ENCODE measurements at regions not wholly inside any gene's neighbourhood (a gene's known extent, or its start where the extent isn't known, plus 50 kb on each side); places are given as distances from the start of the nearest gene placed in this dataset.

DNA sequence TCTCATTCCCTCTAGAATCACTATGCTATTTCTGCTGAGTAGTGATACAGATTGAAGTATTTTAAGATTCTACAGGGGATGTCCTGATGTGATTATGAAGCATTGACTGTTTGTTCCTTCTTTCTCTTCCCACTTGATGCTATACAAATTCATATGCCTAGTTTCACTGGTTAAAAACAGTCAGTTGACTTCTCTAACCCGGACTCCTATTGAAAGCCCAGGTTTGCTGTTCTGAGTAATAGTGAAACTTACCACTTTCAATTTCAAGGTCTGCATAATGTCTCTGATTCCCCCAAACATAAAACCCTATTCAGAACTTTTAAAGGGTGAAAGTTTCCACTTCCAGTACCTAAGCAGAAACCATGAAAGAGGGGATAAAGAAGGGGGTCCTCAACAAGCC lies 117.7 kb upstream of the RPL10L start:
- CTCF ChIA-PET (ENCODE audit: partially characterized antibody): no interaction called here
- WGBS, 2 experiments (ENCODE audit: extremely low coverage in 1 of 2, insufficient coverage in 1 of 2, insufficient read length in 1 of 2, insufficient replicate concordance in 2 of 2, low coverage in 1 of 2, low lambda C conversion rate in 2 of 2, missing lambda C conversion rate in 1 of 2): 84% methylated on average over 1 of the region's 1 CpG; no CpG with 5 or more reads in 1 of the 2 experiments

More for the DNA sequence above, 117.7 kb upstream of the RPL10L start:
- no peaks in the 10 kb centered on the region for H3K36me3 ChIP-seq (ENCODE audit: control insufficient read depth in 2 of 4, insufficient read depth in 4 of 4, low read length in 3 of 4)
- H3K4ac ChIP-seq (replicated peaks; ENCODE audit: insufficient read length, low read depth, low read length): no peak overlapping the region
- H3K27me3 ChIP-seq (replicated peaks in 1 of 4; ENCODE audit: control insufficient read depth in 3 of 4, extremely low read depth in 1 of 4, insufficient read depth in 3 of 4, low read length in 3 of 4): no peaks in the 10 kb centered on the region
- H2BK5ac ChIP-seq (ENCODE audit: low read depth, low read length): no peak overlapping the region
- TF ChIP-seq YY1 (IDR thresholded peaks at IDR 0.05; ENCODE audit: low read depth, low read length): no peak
- TF ChIP-seq EP300 (IDR thresholded peaks at IDR 0.05; ENCODE audit: borderline replicate concordance in 1 of 2, low read depth in 2 of 2, low read length in 2 of 2): no peak
- no peak for TF ChIP-seq NANOG (IDR thresholded peaks at IDR 0.05; ENCODE audit: insufficient read depth, low read depth, low read length, poor library complexity, severe bottlenecking)
- TF ChIP-seq POU5F1 (IDR thresholded peaks at IDR 0.05; ENCODE audit: low read depth, low read length): no peak
- TF ChIP-seq SIRT6 (IDR thresholded peaks at IDR 0.05; ENCODE audit: low read length): no peak
- no peak for TF ChIP-seq EGR1 (IDR thresholded peaks at IDR 0.05; ENCODE audit: borderline replicate concordance, low read depth, low read length)
- TF ChIP-seq GTF2F1 (IDR thresholded peaks at IDR 0.05; ENCODE audit: borderline replicate concordance, low read depth, low read length): no peak
- no peak overlapping the region for H3K4me2 ChIP-seq (ENCODE audit: insufficient read depth in 1 of 2, low read depth in 2 of 2, low read length in 2 of 2)
- H4K20me1 ChIP-seq (replicated peaks in 1 of 2; ENCODE audit: control insufficient read depth in 1 of 2, insufficient read depth in 2 of 2, low read length in 2 of 2): no peaks in the 10 kb centered on the region
- DNase-seq (ENCODE audit: low read depth in 1 of 2, low spot score in 2 of 2) (no peak), FAIRE-seq (no peak)
- no peak overlapping the region for H2BK120ac ChIP-seq (replicated peaks; ENCODE audit: low read depth, low read length)
- no peak overlapping the region for H2AK5ac ChIP-seq (ENCODE audit: low read depth, low read length)
- no peak overlapping the region for H3K4me3 ChIP-seq (ENCODE audit: extremely low read depth in 1 of 4, insufficient read depth in 2 of 4, low read depth in 3 of 4, low read length in 4 of 4)
- no peak overlapping the region for H3K27ac ChIP-seq (ENCODE audit: low read depth, low read length)
- H2BK12ac ChIP-seq (ENCODE audit: low read depth, low read length): no peak overlapping the region
- H3K56ac ChIP-seq (replicated peaks; ENCODE audit: insufficient read length, low read depth, low read length): no peak overlapping the region
- H4K91ac ChIP-seq (replicated peaks; ENCODE audit: insufficient read length, low read length): no peak overlapping the region
- no peaks in the 10 kb centered on the region for H3K9me3 ChIP-seq (ENCODE audit: insufficient read depth in 2 of 2, low read depth in 1 of 2, low read length in 1 of 2)
- no peaks in the 10 kb centered on the region for H3K79me1 ChIP-seq (ENCODE audit: low read depth, low read length)
- H3K14ac ChIP-seq (ENCODE audit: insufficient read length): no peak overlapping the region
- no peaks in the 10 kb centered on the region for H3K4me1 ChIP-seq (replicated peaks in 1 of 4; ENCODE audit: control insufficient read depth in 3 of 4, insufficient read depth in 4 of 4, low read length in 3 of 4)
- no peak overlapping the region for H3K23ac ChIP-seq (ENCODE audit: insufficient read length)
- H2AFZ ChIP-seq (ENCODE audit: low read length): 0 out of 2 replicates have a peak overlapping the region, but pooled peaks have one; percentile 18
- no peaks in the 10 kb centered on the region for H3K23me2 ChIP-seq (ENCODE audit: low read depth, low read length)
- no peak overlapping the region for H4K5ac ChIP-seq (ENCODE audit: insufficient read length, low read depth, low read length)
- no peak overlapping the region for H3K9ac ChIP-seq (replicated peaks in 1 of 4; ENCODE audit: extremely low read depth in 1 of 4, low read depth in 3 of 4, low read length in 3 of 4)
- no peak overlapping the region for H2BK20ac ChIP-seq (ENCODE audit: low read length)
- POLR2A ChIA-PET (ENCODE audit: partially characterized antibody): no interaction called here
- no peaks in the 10 kb centered on the region for H3K79me2 ChIP-seq (ENCODE audit: control insufficient read depth in 1 of 2, insufficient read depth in 2 of 2, low read length in 2 of 2)
- no peak overlapping the region for H2BK15ac ChIP-seq (ENCODE audit: low read length)
- no peak overlapping the region for H3K18ac ChIP-seq (ENCODE audit: extremely low read depth, low read length)
- no peak overlapping the region for H4K8ac ChIP-seq (ENCODE audit: extremely low read depth, insufficient read depth, low read length)

All from H1 (cell line).